MM.1S (cell line): ENCODE measurements at regions not wholly inside any gene's neighbourhood (a gene's known extent, or its start where the extent isn't known, plus 50 kb on each side); places are given as distances from the start of the nearest gene placed in this dataset.

Experiments
- DNase-seq: peaks from one replicate; pipeline ENCODE4 v3.0.0-alpha.2; 2015
- H2AFZ ChIP-seq: fragments of 300-600 bp; sonication (generic); 2 replicates; pipeline ENCODE4 v1.6.0; 2016; ENCODE audit warnings: antibody characterized with exemption, low read length
- H3F3A ChIP-seq: fragments of 300-600 bp; sonication (generic); 2 replicates; pipeline ENCODE4 v1.6.1; 2016; ENCODE audit warnings: mild to moderate bottlenecking, antibody characterized with exemption, low read length, moderate library complexity, mixed read lengths; ENCODE audit not compliant: insufficient read depth
- H3K27ac ChIP-seq: fragments of 300-600 bp; sonication (generic); 2 replicates; pipeline ENCODE4 v1.5.1; 2016; ENCODE audit warnings: mild to moderate bottlenecking, low read length
- H3K27me3 ChIP-seq: fragments of 300-600 bp; sonication (generic); replicated peaks from 2 replicates; pipeline ENCODE4 v1.6.0; 2016; ENCODE audit warnings: low read length; ENCODE audit not compliant: insufficient read depth
- H3K36me3 ChIP-seq: fragments of 300-600 bp; sonication (generic); replicated peaks from 2 replicates; pipeline ENCODE4 v1.6.1; 2016; ENCODE audit warnings: mild to moderate bottlenecking, low read length, mixed read lengths; ENCODE audit not compliant: insufficient read depth
- H3K4me1 ChIP-seq: fragments of 300-600 bp; sonication (generic); 2 replicates; pipeline ENCODE4 v1.6.1; 2016; ENCODE audit warnings: low read length, mixed read lengths
- H3K4me2 ChIP-seq: fragments of 300-600 bp; sonication (generic); 2 replicates; pipeline ENCODE4 v1.6.0; 2016; ENCODE audit warnings: low read depth, low read length
- H3K4me3 ChIP-seq: fragments of 300-600 bp; sonication (generic); 2 replicates; pipeline ENCODE4 v1.5.1; 2016; ENCODE audit warnings: low read length, mixed read lengths
- H3K79me2 ChIP-seq: fragments of 300-600 bp; sonication (generic); 2 replicates; pipeline ENCODE4 v1.6.1; 2016; ENCODE audit warnings: mixed run types, low read length, mixed read lengths
- H3K9ac ChIP-seq: fragments of 300-600 bp; sonication (generic); 2 replicates; pipeline ENCODE4 v1.6.1; 2016; ENCODE audit warnings: low read length, mixed read lengths
- H3K9me2 ChIP-seq: fragments of 300-600 bp; sonication (generic); replicated peaks from 2 replicates; pipeline ENCODE4 v1.6.1; 2016; ENCODE audit warnings: mild to moderate bottlenecking, low read length, mixed read lengths; ENCODE audit not compliant: insufficient read depth
- H3K9me3 ChIP-seq: fragments of 300-600 bp; sonication (generic); replicated peaks from 2 replicates; pipeline ENCODE4 v1.6.1; 2016; ENCODE audit warnings: mild to moderate bottlenecking, low read length, mixed read lengths; ENCODE audit not compliant: insufficient read depth
- H4K20me1 ChIP-seq: fragments of 300-600 bp; sonication (generic); 2 replicates; pipeline ENCODE4 v1.6.1; 2016; ENCODE audit warnings: mild to moderate bottlenecking, low read length, moderate library complexity, mixed read lengths; ENCODE audit not compliant: insufficient read depth
- EZH2 ChIP-seq: fragments of 300-600 bp; sonication (generic); optimal IDR thresholded peaks from 2 replicates; pipeline ENCODE3; 2017; ENCODE audit warnings: low read depth, mild to moderate bottlenecking, antibody characterized with exemption, low read length, mixed read lengths
- EZH2phosphoT487 ChIP-seq: fragments of 300-600 bp; sonication (generic); IDR thresholded peaks from 2 replicates; pipeline ENCODE4 v1.6.1; 2018; ENCODE audit warnings: antibody characterized with exemption, low read length
- TF ChIP-seq, protein P1 (sequence below): fragments of 300-600 bp; sonication (generic); IDR thresholded peaks from 2 replicates; pipeline ENCODE4 v1.5.1; 2016; ENCODE audit warnings: antibody characterized with exemption, low read length, mixed read lengths

DNA sequence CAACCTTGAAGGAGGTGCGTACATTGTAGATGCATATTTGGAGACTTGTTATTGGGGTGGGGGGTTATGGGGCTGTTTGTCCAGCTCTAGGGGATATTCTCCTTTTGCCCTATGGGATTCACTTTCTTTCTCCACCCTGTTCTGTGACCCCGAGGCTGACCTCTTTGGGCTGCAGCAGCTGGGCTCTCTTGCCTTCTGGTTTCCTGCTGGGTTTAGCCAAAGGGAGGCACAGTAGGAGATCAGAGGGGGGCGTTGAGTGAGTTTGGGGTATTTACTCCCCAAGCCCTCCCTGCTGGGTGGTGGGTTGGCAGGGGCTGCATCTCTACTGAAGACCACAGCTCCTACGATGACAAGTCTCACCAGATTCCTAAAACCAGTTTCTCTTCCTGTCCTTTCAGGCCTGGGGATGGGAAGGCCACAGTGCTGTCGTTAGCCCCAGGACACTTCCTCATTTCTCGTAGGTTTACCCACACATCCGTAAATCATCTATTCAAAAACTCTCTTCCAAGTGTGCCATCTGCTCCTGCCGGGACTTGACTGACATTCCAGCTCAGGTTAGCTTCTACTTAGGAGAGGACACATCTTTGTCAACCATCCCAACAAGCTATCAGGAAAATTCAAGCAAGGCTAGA lies 127.1 kb downstream of the TMEM30B start:
- no peaks in the 10 kb centered on the region for H4K20me1 ChIP-seq
- no peaks in the 10 kb centered on the region for H3K4me1 ChIP-seq
- no peak overlapping the region for H3K4me2 ChIP-seq
- no peak for DNase-seq
- no peaks in the 10 kb centered on the region for H3K27me3 ChIP-seq
- no peak overlapping the region for H3K27ac ChIP-seq
- no peaks in the 10 kb centered on the region for H3K36me3 ChIP-seq
- no peaks in the 10 kb centered on the region for H3F3A ChIP-seq
- H3K4me3 ChIP-seq = no peak overlapping the region
- no peak for TF ChIP-seq EZH2phosphoT487
- TF ChIP-seq, protein P1, sequence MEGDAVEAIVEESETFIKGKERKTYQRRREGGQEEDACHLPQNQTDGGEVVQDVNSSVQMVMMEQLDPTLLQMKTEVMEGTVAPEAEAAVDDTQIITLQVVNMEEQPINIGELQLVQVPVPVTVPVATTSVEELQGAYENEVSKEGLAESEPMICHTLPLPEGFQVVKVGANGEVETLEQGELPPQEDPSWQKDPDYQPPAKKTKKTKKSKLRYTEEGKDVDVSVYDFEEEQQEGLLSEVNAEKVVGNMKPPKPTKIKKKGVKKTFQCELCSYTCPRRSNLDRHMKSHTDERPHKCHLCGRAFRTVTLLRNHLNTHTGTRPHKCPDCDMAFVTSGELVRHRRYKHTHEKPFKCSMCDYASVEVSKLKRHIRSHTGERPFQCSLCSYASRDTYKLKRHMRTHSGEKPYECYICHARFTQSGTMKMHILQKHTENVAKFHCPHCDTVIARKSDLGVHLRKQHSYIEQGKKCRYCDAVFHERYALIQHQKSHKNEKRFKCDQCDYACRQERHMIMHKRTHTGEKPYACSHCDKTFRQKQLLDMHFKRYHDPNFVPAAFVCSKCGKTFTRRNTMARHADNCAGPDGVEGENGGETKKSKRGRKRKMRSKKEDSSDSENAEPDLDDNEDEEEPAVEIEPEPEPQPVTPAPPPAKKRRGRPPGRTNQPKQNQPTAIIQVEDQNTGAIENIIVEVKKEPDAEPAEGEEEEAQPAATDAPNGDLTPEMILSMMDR = no peak
- TF ChIP-seq EZH2 = no peak
- no peaks in the 10 kb centered on the region for H3K9me3 ChIP-seq
- no peak overlapping the region for H2AFZ ChIP-seq
- no peak overlapping the region for H3K9ac ChIP-seq
- H3K79me2 ChIP-seq = no peaks in the 10 kb centered on the region
- no peaks in the 10 kb centered on the region for H3K9me2 ChIP-seq

- Histone ChIP-seq H4K20me1 (no peaks in the 10 kb centered on the region), H3K27me3 (no peaks in the 10 kb centered on the region), H3F3A (no peaks in the 10 kb centered on the region), H3K36me3 (no peaks in the 10 kb centered on the region), H3K27ac (no peak overlapping the region), H3K79me2 (no peaks in the 10 kb centered on the region), H3K9me3 (no peaks in the 10 kb centered on the region), H2AFZ (no peak overlapping the region), H3K9ac (no peak overlapping the region), H3K4me3 (no peak overlapping the region), H3K4me2 (no peak overlapping the region), H3K4me1 (no peaks in the 10 kb centered on the region), H3K9me2 (no peaks in the 10 kb centered on the region)
- DNase-seq = no peak
- TF ChIP-seq EZH2phosphoT487 = no peak
- TF ChIP-seq, protein P1 = no peak
- no peak for TF ChIP-seq EZH2
These were observed 127.7 kb downstream of the TMEM30B start for GRCh38 chr14:61153431-61153830.

DNA sequence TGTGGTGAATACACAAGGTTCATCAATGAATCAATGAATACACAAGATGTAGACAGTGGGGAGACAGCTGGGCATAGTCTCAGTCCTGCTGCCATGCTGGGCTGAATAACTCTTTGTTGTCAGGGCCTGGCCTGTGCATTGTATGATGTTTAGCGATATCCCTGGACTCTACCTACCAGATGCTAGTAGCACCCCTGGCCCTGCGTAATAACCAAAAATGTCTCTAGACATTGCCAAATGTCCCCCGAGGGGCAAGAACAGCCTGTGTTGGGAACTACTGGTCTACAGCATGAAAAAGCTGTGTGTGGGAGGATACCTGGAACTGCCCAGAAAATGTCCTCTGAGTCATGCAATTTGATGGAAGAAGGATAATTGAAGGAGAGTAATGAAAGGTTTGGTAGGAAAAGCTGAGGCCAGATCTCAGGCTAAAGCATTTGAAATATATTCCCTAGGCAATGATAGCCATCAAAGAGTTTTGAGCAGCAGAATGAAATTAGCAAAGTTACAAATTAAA lies 128.2 kb downstream of the TMEM30B start:
- DNase-seq = no peak
- Histone ChIP-seq H3K4me3 (no peak overlapping the region), H3K36me3 (no peaks in the 10 kb centered on the region), H3K9ac (no peak overlapping the region), H3K79me2 (no peaks in the 10 kb centered on the region), H3K27me3 (no peaks in the 10 kb centered on the region), H3K4me2 (no peak overlapping the region), H4K20me1 (no peaks in the 10 kb centered on the region), H3F3A (no peaks in the 10 kb centered on the region), H3K4me1 (no peaks in the 10 kb centered on the region), H2AFZ (no peak overlapping the region), H3K9me2 (no peaks in the 10 kb centered on the region), H3K27ac (no peak overlapping the region), H3K9me3 (no peaks in the 10 kb centered on the region)
- TF ChIP-seq EZH2phosphoT487 (no peak), EZH2 (no peak)
- TF ChIP-seq, protein P1 = no peak
